SW480 (cell line): ENCODE measurements at regions not wholly inside any gene's neighbourhood (a gene's known extent, or its start where the extent isn't known, plus 50 kb on each side); places are given as distances from the start of the nearest gene placed in this dataset.

Experiments
- DNase-seq: peaks from one replicate; pipeline ENCODE4 v3.0.0-alpha.2; 2016; ENCODE audit warnings: low spot score

- no peak for DNase-seq
Measured at GRCh38 chr2:238790126-238790832, 57.6 kb upstream of the TWIST2 start.

- DNase-seq = no peak
Measured at GRCh38 chr2:238790833-238791230, 57.1 kb upstream of the TWIST2 start.

GRCh38 chr2:238791354-238791753, 56.5 kb upstream of the TWIST2 start:
- DNase-seq = no peak

- DNase-seq = no peak
Measured at GRCh38 chr2:238793306-238793705, 54.6 kb upstream of the TWIST2 start.

- no peak for DNase-seq
Measured at GRCh38 chr2:238793801-238794449, 54.0 kb upstream of the TWIST2 start.

GRCh38 chr2:238796223-238796885, 51.5 kb upstream of the TWIST2 start:
- no peak for DNase-seq

GRCh38 chr2:238797537-238797936, 50.3 kb upstream of the TWIST2 start:
- no peak for DNase-seq
